ENCODE measurements at regions not wholly inside any gene's neighbourhood (a gene's known extent, or its start where the extent isn't known, plus 50 kb on each side); places are given as distances from the start of the nearest gene placed in this dataset.
"Not testable (repeated sequence)": the region's sequence is repeated elsewhere in the genome, so short reads cannot be mapped to it uniquely, and the experiment has no call there.

DNA sequence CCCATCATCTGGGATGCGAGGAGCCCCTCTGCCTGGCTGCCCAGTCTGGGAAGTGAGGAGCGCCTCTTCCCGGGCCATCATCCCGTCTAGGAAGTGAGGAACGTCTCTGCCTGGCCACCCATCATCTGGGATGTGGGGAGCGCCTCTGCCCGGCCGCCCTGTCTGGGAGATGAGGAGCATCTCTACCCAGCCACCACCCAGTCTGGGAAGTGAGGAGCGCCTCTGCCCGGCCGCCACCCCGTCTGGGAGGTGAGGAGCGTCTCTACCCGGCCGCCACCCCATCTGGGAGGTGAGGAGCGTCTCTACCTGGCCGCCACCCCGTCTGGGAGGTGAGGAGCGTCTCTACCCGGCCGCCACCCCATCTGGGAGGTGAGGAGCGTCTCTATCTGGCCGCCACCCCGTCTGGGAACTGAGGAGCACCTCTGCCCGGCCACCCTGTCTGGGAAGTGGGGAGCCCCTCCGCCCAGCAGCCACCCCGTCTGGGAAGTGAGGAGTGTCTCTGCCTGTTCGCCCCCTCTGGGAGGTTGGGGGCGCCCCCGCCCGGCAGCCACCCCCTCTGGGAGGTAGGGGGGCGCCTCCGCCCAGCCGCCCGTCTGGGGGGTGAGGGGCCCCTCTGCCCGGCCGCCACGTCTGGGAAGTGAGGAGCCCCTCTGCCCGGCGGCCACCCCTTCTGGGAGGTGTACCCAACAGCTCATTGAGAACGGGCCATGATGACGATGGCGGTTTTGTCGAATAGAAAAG, 80.5 kb downstream of the NAA11 start:
- H3K27me3 ChIP-seq (ENCODE audit: control insufficient read depth, insufficient read depth, low read length); H3K4me1 ChIP-seq (ENCODE audit: control insufficient read depth, insufficient read depth, low read length); CTCF ChIA-PET; H3K4me3 ChIP-seq (ENCODE audit: low read depth in 2 of 2, low read length in 2 of 2); DNase-seq (ENCODE audit: low read depth, low spot score); intact Hi-C loops (cut with micrococcal nuclease; ENCODE audit: unreplicated experiment); H3K9me3 ChIP-seq (ENCODE audit: control insufficient read depth, insufficient read depth, low read depth, low read length); H3K36me3 ChIP-seq (ENCODE audit: control insufficient read depth, insufficient read depth, low read length); in situ Hi-C loops (cut with HindIII; ENCODE audit: low pct_unique_long_range_greater_than_20kb, low sequenced_read_pairs); ATAC-seq; POLR2A ChIA-PET; H3K27ac ChIP-seq (ENCODE audit: low read length); BruUV-seq (replicated peaks): not testable (repeated sequence)

DNA sequence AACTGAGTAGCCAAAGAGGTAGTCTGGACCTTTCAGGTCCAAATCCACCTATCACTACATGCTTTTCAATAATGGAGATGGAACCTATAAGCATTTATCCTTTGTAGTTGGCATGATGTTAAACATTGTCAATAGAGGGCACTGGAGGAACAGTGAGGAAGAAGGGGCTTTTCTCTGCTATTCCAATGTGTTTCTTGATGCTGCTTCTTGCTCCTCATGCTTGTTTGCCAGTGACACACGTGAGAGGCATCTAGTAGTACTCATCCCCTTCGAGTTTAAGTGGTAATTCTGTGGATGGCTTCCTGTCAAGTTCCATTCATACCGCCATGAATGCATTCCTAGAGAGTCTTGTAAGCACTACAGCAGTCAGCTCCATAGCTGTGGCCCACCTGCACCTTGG, 84.0 kb downstream of the NAA11 start:
- H3K9me3 ChIP-seq (ENCODE audit: control insufficient read depth, insufficient read depth, low read depth, low read length), result no peaks in the 10 kb centered on the region
- no peak overlapping the region for H3K27ac ChIP-seq (ENCODE audit: low read length)
- ATAC-seq (no peak), DNase-seq (ENCODE audit: low read depth, low spot score) (no peak)
- in situ Hi-C loops (cut with HindIII; ENCODE audit: low pct_unique_long_range_greater_than_20kb, low sequenced_read_pairs), result no loop called here
- no peaks in the 10 kb centered on the region for H3K27me3 ChIP-seq (ENCODE audit: control insufficient read depth, insufficient read depth, low read length)
- ChIA-PET CTCF (no interaction called here), POLR2A (no interaction called here)
- no peaks in the 10 kb centered on the region for H3K4me1 ChIP-seq (ENCODE audit: control insufficient read depth, insufficient read depth, low read length)
- intact Hi-C loops (cut with micrococcal nuclease; ENCODE audit: unreplicated experiment), result no loop called here
- H3K36me3 ChIP-seq (ENCODE audit: control insufficient read depth, insufficient read depth, low read length), result no peaks in the 10 kb centered on the region
- no peak for TF ChIP-seq SIN3A (IDR thresholded peaks at IDR 0.05; ENCODE audit: borderline replicate concordance, insufficient read depth, low read depth, low read length)
- TF ChIP-seq, protein P1, sequence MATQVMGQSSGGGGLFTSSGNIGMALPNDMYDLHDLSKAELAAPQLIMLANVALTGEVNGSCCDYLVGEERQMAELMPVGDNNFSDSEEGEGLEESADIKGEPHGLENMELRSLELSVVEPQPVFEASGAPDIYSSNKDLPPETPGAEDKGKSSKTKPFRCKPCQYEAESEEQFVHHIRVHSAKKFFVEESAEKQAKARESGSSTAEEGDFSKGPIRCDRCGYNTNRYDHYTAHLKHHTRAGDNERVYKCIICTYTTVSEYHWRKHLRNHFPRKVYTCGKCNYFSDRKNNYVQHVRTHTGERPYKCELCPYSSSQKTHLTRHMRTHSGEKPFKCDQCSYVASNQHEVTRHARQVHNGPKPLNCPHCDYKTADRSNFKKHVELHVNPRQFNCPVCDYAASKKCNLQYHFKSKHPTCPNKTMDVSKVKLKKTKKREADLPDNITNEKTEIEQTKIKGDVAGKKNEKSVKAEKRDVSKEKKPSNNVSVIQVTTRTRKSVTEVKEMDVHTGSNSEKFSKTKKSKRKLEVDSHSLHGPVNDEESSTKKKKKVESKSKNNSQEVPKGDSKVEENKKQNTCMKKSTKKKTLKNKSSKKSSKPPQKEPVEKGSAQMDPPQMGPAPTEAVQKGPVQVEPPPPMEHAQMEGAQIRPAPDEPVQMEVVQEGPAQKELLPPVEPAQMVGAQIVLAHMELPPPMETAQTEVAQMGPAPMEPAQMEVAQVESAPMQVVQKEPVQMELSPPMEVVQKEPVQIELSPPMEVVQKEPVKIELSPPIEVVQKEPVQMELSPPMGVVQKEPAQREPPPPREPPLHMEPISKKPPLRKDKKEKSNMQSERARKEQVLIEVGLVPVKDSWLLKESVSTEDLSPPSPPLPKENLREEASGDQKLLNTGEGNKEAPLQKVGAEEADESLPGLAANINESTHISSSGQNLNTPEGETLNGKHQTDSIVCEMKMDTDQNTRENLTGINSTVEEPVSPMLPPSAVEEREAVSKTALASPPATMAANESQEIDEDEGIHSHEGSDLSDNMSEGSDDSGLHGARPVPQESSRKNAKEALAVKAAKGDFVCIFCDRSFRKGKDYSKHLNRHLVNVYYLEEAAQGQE (IDR thresholded peaks at IDR 0.05; ENCODE audit: insufficient read depth in 1 of 2, low read depth in 2 of 2, low read length in 1 of 2), result no peak
- TF ChIP-seq, protein P2, sequence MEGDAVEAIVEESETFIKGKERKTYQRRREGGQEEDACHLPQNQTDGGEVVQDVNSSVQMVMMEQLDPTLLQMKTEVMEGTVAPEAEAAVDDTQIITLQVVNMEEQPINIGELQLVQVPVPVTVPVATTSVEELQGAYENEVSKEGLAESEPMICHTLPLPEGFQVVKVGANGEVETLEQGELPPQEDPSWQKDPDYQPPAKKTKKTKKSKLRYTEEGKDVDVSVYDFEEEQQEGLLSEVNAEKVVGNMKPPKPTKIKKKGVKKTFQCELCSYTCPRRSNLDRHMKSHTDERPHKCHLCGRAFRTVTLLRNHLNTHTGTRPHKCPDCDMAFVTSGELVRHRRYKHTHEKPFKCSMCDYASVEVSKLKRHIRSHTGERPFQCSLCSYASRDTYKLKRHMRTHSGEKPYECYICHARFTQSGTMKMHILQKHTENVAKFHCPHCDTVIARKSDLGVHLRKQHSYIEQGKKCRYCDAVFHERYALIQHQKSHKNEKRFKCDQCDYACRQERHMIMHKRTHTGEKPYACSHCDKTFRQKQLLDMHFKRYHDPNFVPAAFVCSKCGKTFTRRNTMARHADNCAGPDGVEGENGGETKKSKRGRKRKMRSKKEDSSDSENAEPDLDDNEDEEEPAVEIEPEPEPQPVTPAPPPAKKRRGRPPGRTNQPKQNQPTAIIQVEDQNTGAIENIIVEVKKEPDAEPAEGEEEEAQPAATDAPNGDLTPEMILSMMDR (IDR thresholded peaks at IDR 0.05), result peak; percentile 20; the same call in 1 of the 2 replicates
- no TSS peak for BruUV-seq (replicated peaks)
- no peak overlapping the region for H3K4me3 ChIP-seq (ENCODE audit: low read depth in 2 of 2, low read length in 2 of 2)

DNA sequence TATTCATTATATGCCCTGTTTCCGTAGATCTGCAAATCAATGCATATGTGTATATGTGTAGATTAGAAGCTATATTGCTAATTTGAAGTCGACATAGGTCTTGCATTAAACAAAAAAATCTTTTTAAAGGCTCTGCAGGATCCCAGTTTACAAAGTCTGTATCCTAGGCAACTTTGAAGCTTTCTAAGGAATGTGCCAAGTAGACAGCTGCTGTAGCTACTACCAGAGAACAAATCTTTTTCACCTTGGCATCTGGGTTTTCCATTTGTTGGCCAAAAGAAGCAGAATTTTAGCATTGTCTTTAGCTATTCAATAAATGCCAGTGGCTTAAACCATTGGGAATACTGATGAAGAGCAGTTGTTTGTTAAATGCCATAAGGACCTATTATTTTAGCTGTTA, 88.0 kb downstream of the NAA11 start:
- DNase-seq (ENCODE audit: low read depth, low spot score) (no peak), ATAC-seq (no peak)
- ChIA-PET CTCF (no interaction called here), POLR2A (no interaction called here)
- intact Hi-C loops (cut with micrococcal nuclease; ENCODE audit: unreplicated experiment), result no loop called here
- H3K4me3 ChIP-seq (ENCODE audit: low read depth in 2 of 2, low read length in 2 of 2), result no peak overlapping the region
- H3K9me3 ChIP-seq (ENCODE audit: control insufficient read depth, insufficient read depth, low read depth, low read length), result no peaks in the 10 kb centered on the region
- TF ChIP-seq SIN3A (IDR thresholded peaks at IDR 0.05; ENCODE audit: borderline replicate concordance, insufficient read depth, low read depth, low read length) (no peak), TCF7L2 (IDR thresholded peaks at IDR 0.05; ENCODE audit: low read depth, low read length) (no peak), POLR2AphosphoS5 (IDR thresholded peaks at IDR 0.05; ENCODE audit: low read depth, low read length) (no peak)
- TF ChIP-seq, protein P1 (IDR thresholded peaks at IDR 0.05; ENCODE audit: insufficient read depth in 1 of 2, low read depth in 2 of 2, low read length in 1 of 2), result no peak
- TF ChIP-seq, protein P2 (IDR thresholded peaks at IDR 0.05), result no peak
- no peak overlapping the region for H3K27ac ChIP-seq (ENCODE audit: low read length)
- H3K4me1 ChIP-seq (ENCODE audit: control insufficient read depth, insufficient read depth, low read length), result no peaks in the 10 kb centered on the region
- in situ Hi-C loops (cut with HindIII; ENCODE audit: low pct_unique_long_range_greater_than_20kb, low sequenced_read_pairs), result no loop called here
- no peaks in the 10 kb centered on the region for H3K36me3 ChIP-seq (ENCODE audit: control insufficient read depth, insufficient read depth, low read length)
- no TSS peak for BruUV-seq (replicated peaks)
- no peaks in the 10 kb centered on the region for H3K27me3 ChIP-seq (ENCODE audit: control insufficient read depth, insufficient read depth, low read length)

All from Panc1 (cell line).